Stimulated activated CD4-positive, alpha-beta T cell treated with anti-CD3 and anti-CD28 coated beads, Interleukin-12 subunit alpha, Interleukin-12 subunit beta, amount 100 ng/mL, for 24 hours (primary cell): ENCODE measurements at regions not wholly inside any gene's neighbourhood (a gene's known extent, or its start where the extent isn't known, plus 50 kb on each side); places are given as distances from the start of the nearest gene placed in this dataset.
"Not testable (repeated sequence)": the region's sequence is repeated elsewhere in the genome, so short reads cannot be mapped to it uniquely, and the experiment has no call there.

ENCODE experiments used
- DNase-seq, 2 experiments: peaks; one replicate each; pipeline ENCODE4 v3.0.0-alpha.2; 2020; ENCODE audit warnings: low read depth in 2 of 2

DNA sequence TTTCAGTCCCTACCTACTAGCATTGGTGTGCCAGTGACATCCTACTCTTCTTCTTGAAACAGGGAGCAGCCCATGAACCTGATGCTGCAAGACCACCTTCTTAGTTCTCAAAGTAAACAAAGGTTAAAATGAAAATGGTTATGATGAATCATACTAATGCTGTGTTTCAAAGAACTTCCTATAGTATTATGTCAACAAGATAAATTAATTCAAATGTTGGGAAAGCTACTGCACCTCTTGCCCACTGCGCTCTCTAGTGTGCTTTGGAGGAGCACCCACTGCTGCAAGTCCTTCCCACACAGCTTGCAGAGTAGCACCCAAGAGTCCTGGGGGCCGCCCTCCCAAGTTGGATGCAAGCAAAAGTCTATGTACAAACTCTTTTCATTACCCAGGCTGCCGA, 81.1 kb downstream of the CD200R1L start:
- no peak for DNase-seq

DNA sequence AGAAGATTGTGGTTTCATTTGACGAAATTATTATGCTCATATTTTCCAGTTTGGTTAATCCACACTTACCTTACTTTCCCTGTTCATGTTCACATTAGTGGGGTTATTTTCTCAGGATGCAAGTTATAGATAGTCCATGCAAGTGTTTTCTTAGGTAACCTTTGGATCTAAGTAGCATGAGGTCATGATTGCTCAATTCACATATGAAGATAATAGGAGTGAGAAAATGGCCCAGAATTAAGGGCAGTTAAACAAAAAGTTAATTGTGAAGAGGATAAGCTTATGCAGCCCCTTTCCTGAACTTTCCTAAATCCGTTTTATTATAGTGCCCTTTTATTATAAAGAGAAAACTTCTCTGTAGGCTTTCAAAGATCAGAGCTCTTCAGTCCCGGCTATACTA, 83.4 kb downstream of the CD200R1L start:
- no peak for DNase-seq

DNA sequence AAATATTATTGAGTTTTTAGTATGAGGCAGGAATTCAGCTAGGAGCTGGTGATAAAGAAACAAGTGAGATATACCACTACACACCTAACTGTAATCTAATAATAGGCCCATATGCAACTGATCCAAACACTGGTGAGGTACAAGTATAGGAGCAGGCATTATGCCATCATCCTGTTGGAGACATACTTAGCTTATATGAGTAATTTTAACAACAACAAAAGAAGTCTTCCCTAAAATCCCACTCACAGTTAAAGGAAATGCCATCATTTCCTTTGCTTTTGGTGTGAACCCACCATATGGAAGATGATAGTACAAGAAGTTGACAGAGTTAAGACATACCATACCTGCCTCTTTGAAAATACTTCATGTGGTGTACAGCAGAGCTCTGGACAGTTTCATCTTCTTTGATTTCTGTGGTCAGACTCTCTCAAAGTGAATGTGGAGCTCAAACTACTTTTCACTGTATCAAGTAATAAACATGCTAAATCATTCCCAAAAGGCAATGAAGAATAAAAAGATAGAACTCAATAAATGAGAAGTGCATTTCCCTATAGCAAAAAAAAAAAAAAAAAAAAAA, 85.5 kb downstream of the CD200R1L start:
- no peak for DNase-seq

DNA sequence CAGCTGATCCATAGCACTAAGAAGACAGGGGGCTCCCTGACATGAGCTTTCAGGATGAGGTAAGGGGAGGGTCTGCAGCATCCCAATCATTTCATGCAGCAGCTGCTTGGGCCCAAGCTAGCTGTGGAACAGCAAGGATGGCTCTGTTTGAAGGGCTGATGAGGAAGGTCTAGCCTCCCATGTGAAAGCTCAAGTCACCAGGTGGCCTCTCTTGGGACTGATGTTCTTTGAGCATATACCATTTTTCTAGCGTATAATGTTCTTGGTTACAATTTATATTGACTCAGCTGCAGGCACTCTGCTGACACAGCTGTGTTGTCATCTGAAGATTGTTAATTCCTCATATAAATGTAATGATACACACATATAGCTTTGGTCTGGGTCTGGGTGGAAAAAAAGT, 87.0 kb downstream of the CD200R1L start:
- no peak for DNase-seq

DNA sequence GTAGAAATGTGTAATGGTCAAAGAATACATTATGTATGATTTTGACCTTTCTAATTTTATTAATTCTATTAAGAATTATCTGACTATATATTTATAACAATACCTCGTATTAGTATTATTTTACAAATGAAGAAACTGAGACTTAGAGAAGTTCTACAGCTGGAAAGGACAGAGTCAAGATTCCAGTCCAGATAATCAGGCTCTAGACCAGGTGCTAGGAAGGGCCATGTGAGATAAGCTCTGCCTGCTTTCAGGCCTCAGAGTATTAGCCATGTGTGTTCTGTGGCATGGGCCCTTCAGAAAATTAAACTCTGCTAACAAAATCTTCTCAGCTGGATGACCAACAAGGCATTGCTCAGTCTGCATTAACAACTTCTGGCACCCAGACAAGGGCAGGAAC, 87.5 kb downstream of the CD200R1L start:
- no peak for DNase-seq

DNA sequence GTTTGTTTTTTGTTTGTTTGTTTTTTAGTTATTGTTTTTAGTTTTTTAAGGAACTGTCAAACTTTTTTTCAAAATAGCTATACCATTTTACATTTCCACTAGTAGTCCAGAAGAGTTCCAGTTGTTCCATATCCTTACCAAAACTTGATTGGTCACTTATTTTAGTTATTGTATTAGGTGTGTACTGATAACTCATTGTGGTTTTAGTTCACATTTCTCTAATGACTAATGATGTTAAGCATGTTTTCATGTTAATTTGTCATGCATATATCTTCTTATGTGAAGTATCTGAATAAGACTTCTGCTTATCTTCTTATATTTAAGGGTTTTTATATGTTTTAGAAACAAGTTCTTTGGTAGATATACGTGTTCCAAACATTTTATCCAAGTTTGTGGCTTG, 89.5 kb downstream of the CD200R1L start:
- DNase-seq = no peak

DNA sequence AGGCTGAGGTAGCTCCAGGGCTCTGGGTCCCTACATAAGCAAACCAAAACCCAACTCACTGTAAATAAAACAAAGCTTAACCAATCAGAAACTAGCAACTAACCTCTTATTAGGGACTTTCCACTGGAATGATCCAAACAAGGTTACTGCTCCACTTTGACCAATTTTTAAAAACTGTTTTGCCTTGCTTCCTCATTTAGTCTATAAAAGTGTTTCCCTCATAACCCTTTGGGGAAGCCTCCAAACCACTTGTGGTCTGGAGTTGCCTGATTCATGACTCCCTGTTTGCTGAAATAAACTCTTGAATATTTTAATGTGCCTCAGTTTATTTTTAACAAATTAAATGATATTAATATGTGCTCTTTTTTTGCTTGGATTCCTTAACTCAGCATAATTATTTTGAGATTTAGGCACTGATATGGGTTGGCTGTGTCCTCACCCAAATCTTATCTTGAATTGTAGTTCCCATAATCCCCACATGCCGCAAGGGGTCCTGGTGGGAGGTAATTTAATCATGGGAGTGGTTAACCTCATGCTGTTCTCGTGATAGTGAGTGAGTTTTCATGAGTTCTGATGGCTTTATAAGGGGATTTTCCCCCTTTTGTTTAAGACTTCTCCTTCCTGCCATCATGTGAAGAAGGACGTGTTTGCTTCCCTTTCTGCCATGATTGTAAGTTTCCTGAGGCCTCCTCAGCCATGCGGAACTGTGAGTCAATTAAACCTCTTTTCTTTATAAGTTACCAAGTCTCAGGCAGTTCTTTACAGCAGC, 90.6 kb downstream of the CD200R1L start:
- no peak for DNase-seq

DNA sequence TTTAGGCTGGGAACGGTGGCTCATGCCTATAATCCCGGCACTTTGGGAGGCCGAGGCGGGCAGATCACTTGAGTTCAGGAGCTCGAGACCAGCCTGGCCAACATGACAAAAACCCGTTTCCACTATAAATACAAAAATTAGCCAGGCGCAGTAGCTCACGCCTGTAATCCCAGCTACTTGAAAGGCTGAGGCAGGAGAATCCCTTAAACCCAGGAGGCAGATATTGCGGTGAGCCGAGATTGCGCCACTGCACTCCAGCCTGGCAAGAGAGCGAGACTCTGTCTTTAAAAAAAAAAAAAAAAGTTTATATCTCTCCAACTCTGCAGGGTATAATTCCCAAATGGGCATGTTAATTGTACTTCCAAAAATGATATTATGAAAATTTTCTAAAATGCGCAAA, 91.6 kb downstream of the CD200R1L start:
- not testable (repeated sequence) for DNase-seq

DNA sequence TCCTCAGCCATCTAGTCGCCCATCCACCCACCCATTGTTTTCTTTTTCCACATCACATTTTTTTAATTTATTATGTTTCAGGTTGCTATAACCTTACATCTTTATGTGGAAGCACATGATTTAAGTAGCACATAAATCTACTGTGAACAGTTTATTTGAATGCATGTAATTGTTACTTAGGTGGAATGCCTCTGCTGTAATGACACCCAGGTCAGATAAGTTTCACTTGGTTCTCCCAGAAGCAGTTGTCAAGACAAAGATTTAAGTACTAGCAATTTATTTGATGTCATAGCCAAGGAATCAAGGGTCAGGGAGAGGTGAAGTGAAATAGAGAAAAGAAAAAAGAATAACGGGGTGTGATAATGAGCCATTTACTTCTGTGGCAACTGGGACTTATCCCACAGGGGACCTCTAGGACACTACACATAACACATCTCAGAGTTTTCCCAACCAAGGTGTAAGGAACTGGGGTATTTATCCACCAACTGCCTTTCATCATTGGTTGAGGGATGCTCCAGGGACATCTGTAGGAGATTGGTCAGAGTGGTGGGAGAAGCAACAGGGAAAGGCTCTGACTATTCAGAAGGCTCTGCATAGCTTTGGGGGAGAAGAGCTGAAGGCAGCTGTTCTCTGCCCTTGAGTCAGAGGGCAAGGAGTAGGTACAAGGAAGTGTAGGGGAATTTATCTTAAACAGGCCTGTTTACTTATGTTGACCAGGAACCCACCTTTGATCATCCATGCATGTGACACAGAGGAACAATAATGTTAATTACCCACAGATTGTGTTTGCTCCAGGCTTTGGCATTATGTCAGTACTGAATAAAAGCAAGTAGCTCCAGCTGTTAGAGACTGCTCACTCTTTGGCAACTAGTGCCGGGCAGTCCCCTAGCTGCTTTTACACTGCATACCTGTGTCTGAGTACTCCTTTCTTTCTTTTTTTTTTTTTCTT, 94.8 kb downstream of the CD200R1L start:
- no peak for DNase-seq

DNA sequence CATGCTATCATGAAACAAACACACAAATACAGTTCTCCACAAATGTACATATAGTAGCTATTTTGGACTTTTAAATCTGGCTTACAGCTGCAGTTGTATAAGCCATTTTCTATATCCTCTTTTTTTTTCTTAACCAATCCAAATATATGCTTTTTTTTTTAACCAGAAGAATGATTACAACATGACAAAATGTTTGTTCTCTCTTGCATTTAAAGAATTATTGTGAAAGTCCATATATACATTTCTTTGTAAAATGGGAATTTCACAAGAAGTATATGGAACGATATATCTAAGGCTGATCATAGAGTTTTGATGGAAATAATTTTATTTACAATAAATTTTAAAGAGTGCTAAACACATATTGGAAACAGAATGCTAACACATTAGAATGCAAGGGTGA, 95.6 kb downstream of the CD200R1L start:
- no peak for DNase-seq

DNA sequence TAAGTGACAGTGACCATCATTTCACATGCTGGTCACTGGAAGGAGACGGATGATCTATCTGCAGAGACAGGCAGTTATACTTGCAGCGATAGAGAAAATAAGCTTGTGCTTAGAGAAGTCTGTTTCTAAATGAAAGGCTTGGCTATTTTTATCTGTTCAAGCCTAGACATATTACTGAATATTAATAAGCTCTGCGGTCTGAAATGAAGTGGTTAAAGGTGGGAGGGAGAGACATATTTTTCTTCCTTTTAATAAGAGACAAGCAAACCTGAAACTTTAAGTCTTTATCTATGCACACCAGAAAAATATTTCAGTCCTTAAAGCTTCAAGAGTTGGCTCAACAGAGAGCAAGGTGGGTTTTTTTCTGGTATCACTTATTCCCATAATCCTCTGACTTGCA, 99.0 kb downstream of the CD200R1L start:
- no peak for DNase-seq

DNA sequence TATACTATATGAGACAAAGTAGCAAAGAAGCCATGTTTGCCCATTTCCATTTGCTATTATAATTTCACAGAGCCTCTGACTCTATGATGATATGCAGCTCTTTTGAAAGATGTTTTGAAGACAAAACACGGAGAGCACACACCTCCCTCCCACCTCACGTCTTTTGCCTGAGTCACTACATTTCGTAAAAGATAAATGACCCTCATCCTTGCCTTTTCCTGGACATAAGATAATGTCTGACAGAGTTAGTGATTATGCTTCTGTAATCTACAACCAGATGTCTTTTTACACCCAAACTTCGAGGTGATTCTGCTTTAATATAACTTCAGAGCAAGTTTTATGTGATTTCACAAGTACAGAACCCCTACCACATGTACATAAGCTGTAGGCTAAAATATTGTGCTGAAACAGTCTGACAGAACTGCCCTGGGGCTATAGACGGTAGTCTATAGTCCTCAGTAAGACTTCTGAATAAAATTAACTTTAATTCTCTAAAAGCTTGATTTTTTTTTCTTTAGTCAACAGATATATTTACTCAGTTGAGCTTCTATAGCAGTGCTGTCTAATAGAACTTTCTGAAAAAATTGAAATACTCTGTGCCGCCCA, 99.9 kb downstream of the CD200R1L start:
- no peak for DNase-seq

DNA sequence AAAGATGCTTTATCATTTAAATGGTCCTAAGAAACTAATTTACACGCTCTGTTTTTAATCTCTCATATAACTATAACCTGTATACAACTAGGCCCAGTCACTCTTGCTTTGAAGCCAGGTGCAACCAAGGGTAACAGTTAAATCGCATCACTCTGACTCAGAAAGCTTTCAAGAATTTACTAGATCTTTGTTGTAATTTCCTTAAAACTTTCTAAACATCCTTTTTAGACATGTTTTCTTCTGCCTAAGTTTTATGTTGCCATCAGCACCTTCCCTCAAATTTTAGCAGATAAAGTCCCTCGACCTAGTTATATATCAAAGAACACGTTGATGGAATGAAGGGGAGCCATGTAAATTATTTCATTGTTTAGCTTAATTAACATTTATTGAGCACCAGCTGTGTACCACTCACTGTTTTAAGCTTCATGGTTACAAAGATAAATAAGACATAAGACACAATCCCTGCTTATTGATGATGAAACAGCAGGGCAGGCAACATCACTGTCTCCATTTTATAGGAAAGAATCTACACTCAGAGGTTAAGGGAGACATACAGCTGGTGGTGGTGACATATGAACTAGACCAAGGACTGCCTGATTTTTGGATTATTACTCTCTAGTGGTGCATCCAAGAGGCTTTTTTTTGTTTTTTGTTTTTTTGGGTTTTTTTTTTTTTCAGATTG, 101.0 kb downstream of the CD200R1L start:
- no peak for DNase-seq

DNA sequence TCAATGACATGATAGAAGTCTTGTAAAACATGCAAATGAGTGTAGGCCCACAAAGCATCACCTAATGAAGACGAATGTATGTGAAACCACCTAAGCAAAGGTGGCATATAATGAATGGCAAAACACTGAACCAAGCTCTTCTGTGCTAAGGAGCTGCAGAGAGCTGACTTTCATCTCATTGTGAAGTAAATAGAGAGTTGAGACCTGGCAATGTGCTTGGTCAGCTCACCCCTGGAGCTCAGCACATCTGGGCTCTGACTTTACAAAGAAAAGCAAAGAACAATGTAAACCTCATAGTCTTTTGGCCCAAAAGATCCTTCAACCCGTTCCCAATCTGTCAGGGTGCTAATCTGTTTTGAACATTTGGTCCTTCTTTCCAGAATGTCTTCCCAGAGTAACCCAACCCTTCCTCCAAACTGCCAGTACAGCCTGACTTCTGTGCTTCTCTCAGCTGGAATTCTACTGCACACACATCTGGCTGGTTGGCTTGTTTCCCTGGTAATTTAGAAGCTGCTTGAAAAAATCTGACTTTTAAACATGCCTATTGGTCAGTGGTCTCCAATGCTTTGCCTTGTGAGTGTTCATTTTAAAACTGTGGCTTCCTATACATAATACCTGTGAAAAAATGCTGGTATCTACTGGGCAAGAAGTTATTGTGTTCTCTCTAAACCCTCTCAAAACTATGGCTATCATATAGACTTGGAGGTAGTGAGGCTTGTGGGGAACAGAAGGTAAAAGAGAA, 101.7 kb downstream of the CD200R1L start:
- DNase-seq = no peak

DNA sequence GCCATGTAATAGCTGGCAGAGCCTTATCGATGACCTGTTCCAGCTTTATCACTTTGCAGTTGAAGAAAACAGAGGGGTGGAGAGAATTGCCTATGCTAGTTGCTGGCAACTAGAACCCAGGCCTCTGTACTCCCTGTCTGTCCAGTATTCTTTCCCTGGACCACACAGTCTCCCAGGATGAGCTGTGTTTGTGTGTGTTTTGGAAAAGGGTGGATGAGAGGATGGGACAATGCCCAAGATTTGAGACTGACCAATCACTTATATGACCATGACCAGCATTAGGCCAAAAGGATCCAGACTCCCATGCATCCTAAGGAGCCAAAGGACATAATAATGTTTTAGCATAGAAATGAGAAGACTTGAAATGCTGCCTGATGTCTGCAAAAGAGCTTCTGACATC, 102.6 kb downstream of the CD200R1L start:
- DNase-seq = no peak

DNA sequence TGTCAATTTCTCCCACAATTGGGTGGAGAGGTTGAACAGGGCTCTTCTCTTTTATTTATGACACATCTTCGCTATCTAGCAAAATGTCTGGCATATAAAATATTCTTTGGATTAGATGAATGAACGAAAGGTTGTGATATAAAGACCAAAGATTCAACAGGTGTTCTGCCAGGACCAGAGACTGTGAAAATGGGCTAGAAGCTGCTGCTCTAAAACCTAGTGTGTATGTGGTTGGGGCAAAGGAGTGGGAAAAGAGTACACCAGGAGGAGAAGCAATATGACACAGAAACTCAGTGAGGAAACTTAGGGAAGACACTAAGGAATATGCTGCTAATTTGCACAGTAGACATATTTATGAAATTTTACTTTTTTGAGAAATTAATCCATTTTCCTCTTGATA, 102.0 kb upstream of the CCDC80 start:
- no peak for DNase-seq

DNA sequence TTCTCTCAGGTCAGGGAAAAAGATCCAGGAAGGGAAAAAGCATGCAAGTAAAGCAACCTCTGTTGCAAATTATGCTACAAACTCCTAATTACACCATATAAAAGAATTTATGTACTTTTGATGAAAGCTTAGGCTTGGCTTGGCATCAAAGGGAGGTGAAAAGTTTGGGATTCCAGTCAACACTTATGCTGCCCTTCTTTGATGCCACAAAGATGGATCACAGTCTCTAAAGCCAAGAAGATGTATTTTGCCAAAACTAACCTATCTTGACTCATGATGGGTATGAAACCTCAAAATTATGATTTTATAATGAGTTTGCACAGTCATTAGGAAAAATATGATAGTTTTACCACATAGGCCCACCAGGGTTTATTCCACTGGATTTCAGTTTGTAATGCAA, 101.0 kb upstream of the CCDC80 start:
- no peak for DNase-seq

DNA sequence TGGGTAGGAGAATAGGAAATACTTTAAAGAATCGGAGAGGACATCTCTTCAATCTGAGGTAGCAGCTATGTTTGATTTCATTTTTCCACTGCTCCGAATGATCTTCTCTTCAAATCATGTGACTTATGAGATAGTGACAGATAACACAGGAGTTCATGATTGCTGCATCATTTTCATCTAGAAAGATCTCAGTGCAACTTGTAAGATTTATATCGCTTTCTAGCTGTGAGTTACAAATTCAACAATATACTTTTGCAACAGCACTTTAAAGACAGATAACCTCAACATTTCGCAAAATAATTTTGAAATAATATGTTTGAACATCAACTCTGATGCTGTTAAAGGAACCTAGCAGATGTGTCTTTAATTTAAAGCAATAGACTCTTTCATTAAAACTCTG, 99.9 kb upstream of the CCDC80 start:
- no peak for DNase-seq

DNA sequence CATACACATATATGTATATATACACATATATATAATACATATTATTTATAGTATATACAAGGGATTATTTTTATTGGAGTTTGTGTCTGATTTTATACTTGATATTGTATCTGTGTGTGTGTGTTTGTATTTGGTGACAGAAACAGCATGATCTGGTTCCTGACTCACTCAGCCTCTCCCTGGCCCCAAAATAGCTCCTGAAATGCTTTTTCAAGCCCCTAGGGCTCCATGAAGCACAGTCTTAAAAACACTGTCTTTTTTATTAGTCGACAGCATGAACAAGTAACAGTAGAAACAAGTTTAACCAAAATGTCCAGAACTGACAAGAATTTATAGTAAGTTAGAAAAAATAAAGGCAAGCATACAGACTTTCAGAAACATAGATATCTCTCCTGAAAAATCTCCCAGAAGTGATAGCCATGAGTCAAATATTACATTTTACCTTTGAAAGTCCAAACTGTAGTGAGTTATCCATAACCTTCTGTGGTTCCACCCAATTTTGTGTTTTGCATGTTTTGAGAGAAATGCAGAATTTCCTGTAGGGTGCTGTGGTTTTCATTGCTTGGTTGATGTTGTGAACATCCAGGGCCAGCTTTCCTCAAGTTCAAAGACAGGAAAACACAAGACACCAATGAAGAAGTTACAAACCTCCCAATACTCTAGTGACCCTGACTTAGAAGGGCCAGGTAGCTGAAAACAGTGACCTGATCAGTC, 98.5 kb upstream of the CCDC80 start:
- no peak for DNase-seq

DNA sequence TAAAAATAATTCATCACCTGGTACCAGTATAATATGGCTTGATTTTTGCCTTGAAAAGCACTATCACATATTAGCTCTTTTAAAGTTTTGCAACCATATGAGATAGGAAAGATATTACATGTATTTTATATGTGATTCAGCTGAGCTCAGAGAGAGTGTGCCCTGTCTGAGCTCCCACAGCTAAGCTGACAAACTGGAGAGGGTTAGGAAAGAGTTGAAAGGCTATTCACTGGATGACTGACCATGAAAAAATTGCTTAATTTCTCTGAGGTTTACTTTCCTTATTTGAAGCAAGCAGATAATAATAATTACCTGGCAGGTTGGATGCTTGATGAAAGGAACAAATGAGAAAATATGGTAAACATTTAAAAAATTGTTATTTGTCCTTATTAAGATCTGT, 97.4 kb upstream of the CCDC80 start:
- DNase-seq = no peak
